NCI-H226 (cell line): ENCODE measurements at regions not wholly inside any gene's neighbourhood (a gene's known extent, or its start where the extent isn't known, plus 50 kb on each side); places are given as distances from the start of the nearest gene placed in this dataset.

Experiments
- DNase-seq: peaks from one replicate; pipeline ENCODE4 v3.0.0-alpha.2; 2015

- DNase-seq: no peak
These were observed 594.4 kb downstream of the TOX3 start for GRCh38 chr16:51952500-51952899.

GRCh38 chr16:51951668-51952298 lies 595.2 kb downstream of the TOX3 start:
- no peak for DNase-seq

GRCh38 chr16:51950118-51950780 lies 596.7 kb downstream of the TOX3 start:
- no peak for DNase-seq

GRCh38 chr16:51949282-51949681 lies 597.7 kb downstream of the TOX3 start:
- no peak for DNase-seq

- no peak for DNase-seq
These were observed 605.5 kb downstream of the TOX3 start for GRCh38 chr16:51941412-51941811.

- DNase-seq: no peak
These were observed 606.8 kb downstream of the TOX3 start for GRCh38 chr16:51940183-51940582.

- no peak for DNase-seq
These were observed 607.5 kb downstream of the TOX3 start for GRCh38 chr16:51939378-51939871.

GRCh38 chr16:51938861-51939260 lies 608.1 kb downstream of the TOX3 start:
- DNase-seq: no peak

GRCh38 chr16:51937771-51938170 lies 609.2 kb downstream of the TOX3 start:
- no peak for DNase-seq

- no peak for DNase-seq
These were observed 610.1 kb downstream of the TOX3 start for GRCh38 chr16:51936846-51937245.

- DNase-seq: no peak
These were observed 614.6 kb downstream of the TOX3 start for GRCh38 chr16:51932317-51932716.

GRCh38 chr16:51931653-51932052 lies 615.3 kb downstream of the TOX3 start:
- DNase-seq: no peak

GRCh38 chr16:51924744-51925143 lies 622.2 kb downstream of the TOX3 start:
- DNase-seq: no peak

- no peak for DNase-seq
These were observed 624.5 kb downstream of the TOX3 start for GRCh38 chr16:51922476-51922875.

- no peak for DNase-seq
These were observed 627.2 kb downstream of the TOX3 start for GRCh38 chr16:51919736-51920135.

GRCh38 chr16:51916814-51917213 lies 630.1 kb downstream of the TOX3 start:
- DNase-seq: no peak

GRCh38 chr16:51916231-51916630 lies 630.7 kb downstream of the TOX3 start:
- no peak for DNase-seq

- DNase-seq: no peak
These were observed 639.3 kb downstream of the TOX3 start for GRCh38 chr16:51907680-51908079.

- no peak for DNase-seq
These were observed 646.6 kb downstream of the TOX3 start for GRCh38 chr16:51900221-51900780.

- no peak for DNase-seq
These were observed 648.1 kb downstream of the TOX3 start for GRCh38 chr16:51898872-51899271.

- no peak for DNase-seq
These were observed 650.9 kb downstream of the TOX3 start for GRCh38 chr16:51896013-51896412.

GRCh38 chr16:51892293-51893007 lies 654.5 kb downstream of the TOX3 start:
- DNase-seq: no peak

- DNase-seq: no peak
These were observed 658.4 kb downstream of the TOX3 start for GRCh38 chr16:51888534-51888933.

- DNase-seq: no peak
These were observed 658.9 kb downstream of the TOX3 start for GRCh38 chr16:51888016-51888415.
